ENCODE measurements at regions not wholly inside any gene's neighbourhood (a gene's known extent, or its start where the extent isn't known, plus 50 kb on each side); places are given as distances from the start of the nearest gene placed in this dataset.

DNA sequence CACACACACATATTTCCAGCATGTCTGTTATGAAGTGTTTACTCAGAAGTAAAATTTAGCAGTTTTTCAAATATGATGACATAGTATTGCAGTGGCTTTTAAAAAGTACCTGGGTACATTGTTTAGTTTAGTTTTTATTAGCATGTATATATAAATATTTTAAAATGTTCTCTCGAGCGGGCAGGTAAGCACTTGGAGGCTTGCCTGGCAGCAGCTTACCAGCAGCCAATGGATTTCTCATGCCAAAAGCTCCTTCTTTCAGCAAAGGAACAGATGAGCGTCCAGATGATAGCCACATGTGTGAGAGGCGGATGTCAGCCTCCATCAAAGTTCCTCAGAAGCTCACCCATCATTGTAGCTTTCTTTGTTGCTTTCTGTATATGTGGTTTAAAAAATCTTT is 57.2 kb upstream of the LRIG3 start:
- no peaks in the 10 kb centered on the region for H3K36me3 ChIP-seq (ENCODE audit: insufficient read depth, low read length)
- no peaks in the 10 kb centered on the region for H3K4me1 ChIP-seq (ENCODE audit: insufficient read depth, low read length)
- H3K9ac ChIP-seq (ENCODE audit: low read depth, low read length): no peak overlapping the region
- no peaks in the 10 kb centered on the region for H3K9me3 ChIP-seq (ENCODE audit: control insufficient read depth, insufficient read depth, low read length)

DNA sequence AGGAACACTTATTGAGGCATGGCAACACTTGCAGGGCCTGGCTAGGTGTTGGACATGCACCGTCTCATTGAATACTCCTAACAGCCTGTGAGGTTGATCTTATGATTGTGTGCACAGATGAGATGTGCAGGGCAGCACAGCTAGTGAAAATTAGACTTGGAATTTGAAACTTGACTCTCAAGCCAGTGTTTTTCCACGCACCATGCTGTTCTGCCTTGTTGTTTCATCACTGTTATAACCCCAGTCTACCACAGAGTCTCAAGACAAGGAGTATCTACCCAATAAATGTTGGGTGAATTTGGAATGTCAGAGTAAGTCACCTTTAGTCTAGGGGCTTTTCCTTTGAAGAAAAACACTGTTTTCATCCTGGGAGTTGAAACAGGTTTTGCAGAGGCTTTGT is 55.8 kb upstream of the LRIG3 start:
- no peak overlapping the region for H3K9ac ChIP-seq (ENCODE audit: low read depth, low read length)
- no peaks in the 10 kb centered on the region for H3K36me3 ChIP-seq (ENCODE audit: insufficient read depth, low read length)
- no peaks in the 10 kb centered on the region for H3K4me1 ChIP-seq (ENCODE audit: insufficient read depth, low read length)
- H3K9me3 ChIP-seq (ENCODE audit: control insufficient read depth, insufficient read depth, low read length): no peaks in the 10 kb centered on the region

Data from ES-I3 (cell line).